H1 (cell line): ENCODE measurements at regions not wholly inside any gene's neighbourhood (a gene's known extent, or its start where the extent isn't known, plus 50 kb on each side); places are given as distances from the start of the nearest gene placed in this dataset.
A peak's percentile ranks its signal among the peaks of the same experiment; 100 is the strongest.

Source experiments
- CTCF ChIA-PET: fragments of 300-600 bp; sonication (Branson Sonifier 250); formaldehyde crosslinking; loops from one replicate; lab custom pipeline; 2021; ENCODE audit not compliant: partially characterized antibody; lab: Charles Lee
- POLR2A ChIA-PET: fragments of 300-600 bp; sonication (Branson Sonifier 250); formaldehyde crosslinking; loops from one replicate; lab custom pipeline; 2021; ENCODE audit warnings: inconsistent platforms; ENCODE audit not compliant: partially characterized antibody; lab: Charles Lee
- DNase-seq, 2 experiments: peaks; one replicate each; pipeline versions ENCODE4 v3.0.0 to v3.0.0-alpha.2; 2010 to 2022; ENCODE audit warnings: low spot score in 2 of 2, low read depth in 1 of 2, mixed read lengths in 1 of 2
- FAIRE-seq: peaks from 2 replicates; lab custom pipeline; 2011; peaks lifted over from hg19 to GRCh38; lab: Jason Lieb, UNC
- H2AFZ ChIP-seq: 2 replicates; pipeline ENCODE4 v1.8.1; 2012; ENCODE audit warnings: low read length, inconsistent platforms
- H2AK5ac ChIP-seq: 2 replicates; pipeline ENCODE4 v1.6.1; 2013; ENCODE audit warnings: low read depth, low read length
- H2BK120ac ChIP-seq: replicated peaks from 2 replicates; pipeline ENCODE3; 2013; ENCODE audit warnings: low read depth, low read length, inconsistent platforms
- H2BK12ac ChIP-seq: 2 replicates; pipeline ENCODE4 v1.6.1; 2013; ENCODE audit warnings: low read depth, low read length
- H2BK15ac ChIP-seq: 2 replicates; pipeline ENCODE4 v1.6.1; 2013; ENCODE audit warnings: low read length
- H2BK20ac ChIP-seq: 2 replicates; pipeline ENCODE4 v1.6.1; 2013; ENCODE audit warnings: low read length
- H2BK5ac ChIP-seq: 2 replicates; pipeline ENCODE4 v1.6.1; 2013; ENCODE audit warnings: low read depth, low read length
- H3K14ac ChIP-seq: 2 replicates; pipeline ENCODE4 v1.6.1; 2013; ENCODE audit warnings: inconsistent platforms; ENCODE audit not compliant: insufficient read length
- H3K18ac ChIP-seq: 2 replicates; pipeline ENCODE4 v1.6.1; 2013; ENCODE audit warnings: low read length; ENCODE audit errors: extremely low read depth
- H3K23ac ChIP-seq: 2 replicates; pipeline ENCODE4 v1.6.1; 2013; ENCODE audit warnings: inconsistent platforms; ENCODE audit not compliant: insufficient read length
- H3K23me2 ChIP-seq: 2 replicates; pipeline ENCODE4 v1.6.1; 2013; ENCODE audit warnings: low read depth, low read length
- H3K27ac ChIP-seq: 2 replicates; pipeline ENCODE4 v1.6.1; 2011; ENCODE audit warnings: low read depth, low read length, inconsistent platforms
- H3K27me3 ChIP-seq, 4 experiments: replicated peaks in 1 of 4; 1 replicate in 1 of 4; 2 replicates in 3 of 4; pipeline versions ENCODE4 v1.6.1 to v1.8.1; 2011 to 2013; ENCODE audit warnings: low read length in 3 of 4, mild to moderate bottlenecking in 3 of 4, inconsistent platforms in 2 of 4, mixed read lengths in 2 of 4, moderate library complexity in 1 of 4; ENCODE audit not compliant: control insufficient read depth in 3 of 4, insufficient read depth in 3 of 4; ENCODE audit errors: extremely low read depth in 1 of 4
- H3K36me3 ChIP-seq, 4 experiments: 2 replicates each; pipeline versions ENCODE4 v1.6.1 to v1.8.1; 2011 to 2013; ENCODE audit warnings: mild to moderate bottlenecking in 4 of 4, low read length in 3 of 4, moderate library complexity in 2 of 4, control low read depth in 1 of 4, inconsistent platforms in 1 of 4; ENCODE audit not compliant: insufficient read depth in 4 of 4, control insufficient read depth in 2 of 4
- H3K4ac ChIP-seq: replicated peaks from 2 replicates; pipeline ENCODE3; 2013; ENCODE audit warnings: low read length, low read depth, mixed read lengths, inconsistent platforms; ENCODE audit not compliant: insufficient read length
- H3K4me1 ChIP-seq, 4 experiments: replicated peaks in 1 of 4; 1 replicate in 1 of 4; 2 replicates in 3 of 4; pipeline versions ENCODE4 v1.6.1 to v1.8.1; 2011 to 2013; ENCODE audit warnings: low read length in 3 of 4, inconsistent platforms in 2 of 4, mixed read lengths in 1 of 4; ENCODE audit not compliant: insufficient read depth in 4 of 4, control insufficient read depth in 3 of 4
- H3K4me2 ChIP-seq, 2 experiments: 2 replicates each; pipeline versions ENCODE4 v1.6.1 to v1.8.1; 2011 to 2013; ENCODE audit warnings: low read depth in 2 of 2, low read length in 2 of 2, control low read depth in 1 of 2, inconsistent platforms in 1 of 2, mild to moderate bottlenecking in 1 of 2; ENCODE audit not compliant: insufficient read depth in 1 of 2
- H3K4me3 ChIP-seq, 4 experiments: fragments of 200-600, 300-600 bp in 1 of 4; sonication (generic), shearing (Covaris generic), sonication (Bioruptor Twin) in 1 of 4; 2 replicates each; pipeline versions ENCODE4 v1.5.1 to v1.8.1; 2011 to 2016; ENCODE audit warnings: low read length in 4 of 4, low read depth in 3 of 4, control low read depth in 2 of 4, inconsistent platforms in 2 of 4, mild to moderate bottlenecking in 2 of 4, mixed read lengths in 1 of 4, moderate library complexity in 1 of 4; ENCODE audit not compliant: insufficient read depth in 2 of 4; ENCODE audit errors: extremely low read depth in 1 of 4
- H3K56ac ChIP-seq: replicated peaks from 2 replicates; pipeline ENCODE3; 2013; ENCODE audit warnings: low read depth, mild to moderate bottlenecking, mixed read lengths, low read length, inconsistent platforms; ENCODE audit not compliant: insufficient read length
- H3K79me1 ChIP-seq: 2 replicates; pipeline ENCODE4 v1.6.1; 2013; ENCODE audit warnings: low read depth, low read length, control low read depth
- H3K79me2 ChIP-seq, 2 experiments: 2 replicates each; pipeline versions ENCODE4 v1.6.1 to v1.8.1; 2012 to 2013; ENCODE audit warnings: low read length in 2 of 2, mild to moderate bottlenecking in 2 of 2, inconsistent platforms in 1 of 2; ENCODE audit not compliant: insufficient read depth in 2 of 2, control insufficient read depth in 1 of 2
- H3K9ac ChIP-seq, 4 experiments: replicated peaks in 1 of 4; 1 replicate in 1 of 4; 2 replicates in 3 of 4; pipeline versions ENCODE4 v1.6.1 to v1.8.1; 2011 to 2013; ENCODE audit warnings: low read depth in 3 of 4, low read length in 3 of 4, control low read depth in 2 of 4, mild to moderate bottlenecking in 2 of 4, moderate library complexity in 2 of 4, inconsistent platforms in 1 of 4; ENCODE audit errors: extremely low read depth in 1 of 4
- H3K9me3 ChIP-seq, 2 experiments: 2 replicates each; pipeline versions ENCODE4 v1.6.1 to v1.8.1; 2012 to 2013; ENCODE audit warnings: mild to moderate bottlenecking in 2 of 2, moderate library complexity in 2 of 2, control low read depth in 1 of 2, inconsistent platforms in 1 of 2, low read depth in 1 of 2, low read length in 1 of 2, mixed read lengths in 1 of 2; ENCODE audit not compliant: insufficient read depth in 2 of 2
- H4K20me1 ChIP-seq, 2 experiments: replicated peaks in 1 of 2; 2 replicates each; pipeline versions ENCODE3 to v1.8.1; 2011 to 2013; ENCODE audit warnings: inconsistent platforms in 2 of 2, low read length in 2 of 2, mild to moderate bottlenecking in 1 of 2; ENCODE audit not compliant: insufficient read depth in 2 of 2, control insufficient read depth in 1 of 2
- H4K5ac ChIP-seq: 2 replicates; pipeline ENCODE4 v1.6.1; 2013; ENCODE audit warnings: low read length, low read depth, mixed read lengths, inconsistent platforms; ENCODE audit not compliant: insufficient read length
- H4K8ac ChIP-seq: 2 replicates; pipeline ENCODE4 v1.8.0; 2013; ENCODE audit warnings: mild to moderate bottlenecking, moderate library complexity, low read length, inconsistent platforms; ENCODE audit not compliant: insufficient read depth; ENCODE audit errors: extremely low read depth
- H4K91ac ChIP-seq: replicated peaks from 2 replicates; pipeline ENCODE3; 2013; ENCODE audit warnings: low read length, mixed read lengths, inconsistent platforms; ENCODE audit not compliant: insufficient read length
- CBX5 ChIP-seq: fragments of 300-800, 300-1000 bp; sonication (generic); IDR thresholded peaks from 2 replicates; pipeline ENCODE4 v1.7.1; 2016; ENCODE audit warnings: antibody characterized with exemption, low read length, low read depth
- CEBPB ChIP-seq: IDR thresholded peaks from 2 replicates; pipeline ENCODE4 v1.6.1; 2012; ENCODE audit warnings: low read depth, low read length
- EGR1 ChIP-seq: IDR thresholded peaks from 2 replicates; pipeline ENCODE4 v1.6.1; 2011; ENCODE audit warnings: low read depth, low read length, borderline replicate concordance
- KDM5A ChIP-seq: fragments of 200-600 bp; IDR thresholded peaks from 2 replicates; pipeline ENCODE4 v1.7.1; 2012; ENCODE audit warnings: mild to moderate bottlenecking, low read length, inconsistent platforms, mixed read lengths
- POLR2AphosphoS5 ChIP-seq: IDR thresholded peaks from 2 replicates; pipeline ENCODE4 v1.6.1; 2011; ENCODE audit warnings: low read depth, low read length
- SAP30 ChIP-seq: fragments of 300-600 bp; sonication (generic); IDR thresholded peaks from 2 replicates; pipeline ENCODE4 v1.7.1; 2012; ENCODE audit warnings: low read length, moderate library complexity, mild to moderate bottlenecking, inconsistent platforms; ENCODE audit not compliant: insufficient read depth, insufficient replicate concordance
- SRF ChIP-seq: IDR thresholded peaks from 2 replicates; pipeline ENCODE4 v1.6.1; 2011; ENCODE audit warnings: mild to moderate bottlenecking, low read depth, low read length, moderate library complexity
- TBP ChIP-seq: IDR thresholded peaks from 2 replicates; pipeline ENCODE4 v1.6.1; 2011; ENCODE audit warnings: low read depth, low read length, improper control_type of control experiment
- YY1 ChIP-seq: IDR thresholded peaks from 2 replicates; pipeline ENCODE4 v1.6.1; 2011; ENCODE audit warnings: low read depth, mild to moderate bottlenecking, low read length
- WGBS, 2 experiments: shearing (Covaris generic) in 1 of 2; methylation state at CpG; one replicate each; pipeline versions ENCODE4 v1.1.6 to v1.1.7; 2013 to 2015; ENCODE audit warnings: low lambda C conversion rate in 2 of 2, mixed read lengths in 2 of 2, inconsistent platforms in 1 of 2, low coverage in 1 of 2, missing lambda C conversion rate in 1 of 2; ENCODE audit not compliant: insufficient replicate concordance in 2 of 2, insufficient coverage in 1 of 2, insufficient read length in 1 of 2; ENCODE audit errors: extremely low coverage in 1 of 2, missing lambda C conversion rate in 1 of 2; 5-methylcytosine and 5-hydroxymethylcytosine counted together
- TF ChIP-seq, protein P1 (sequence below), 3 experiments: IDR thresholded peaks; 1 replicate in 2 of 3; 2 replicates in 1 of 3; pipeline versions ENCODE4 v1.5.1 to v1.6.1; 2011; ENCODE audit warnings: low read length in 3 of 3, mild to moderate bottlenecking in 3 of 3, inconsistent platforms in 2 of 3, low read depth in 1 of 3, moderate library complexity in 1 of 3; ENCODE audit not compliant: insufficient read depth in 1 of 3; ENCODE audit errors: control extremely low read depth in 1 of 3
- TF ChIP-seq, protein P2 (sequence below): IDR thresholded peaks from 2 replicates; pipeline ENCODE4 v1.6.1; 2011; ENCODE audit warnings: low read length, improper control_type of control experiment

DNA sequence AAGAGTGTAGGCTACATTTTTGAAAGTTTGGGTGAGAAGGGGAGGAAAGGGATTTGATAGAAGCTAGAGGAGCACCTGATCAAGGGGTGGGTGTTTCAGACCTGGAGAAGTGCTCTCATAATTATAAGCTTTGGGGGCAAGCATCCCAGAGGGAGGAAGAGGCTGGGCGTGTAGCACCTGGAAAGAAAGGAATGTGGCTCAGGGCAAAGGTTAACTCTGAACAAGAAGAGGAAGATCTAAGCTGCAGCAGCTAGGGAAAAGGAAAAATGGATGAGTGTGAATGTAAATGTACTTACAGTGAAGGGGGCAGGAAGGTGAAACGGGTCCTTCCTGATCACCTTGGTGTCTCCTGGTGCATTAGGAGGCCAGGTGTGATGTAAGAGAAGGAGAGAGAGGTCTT lies 49.8 kb upstream of the ANKRD55 start:
- H4K91ac ChIP-seq: no peak overlapping the region
- H3K23ac ChIP-seq: no peak overlapping the region
- FAIRE-seq: no peak
- H2AFZ ChIP-seq: no peak overlapping the region
- H3K56ac ChIP-seq: no peak overlapping the region
- CTCF ChIA-PET: interaction anchor here (0.6 to 2.1 kb wide), 6 partner anchors 12 to 946 kb away, joined by 3 to 16 read pairs (median 3); no protein-coding TSS in a partner anchor
- no peaks in the 10 kb centered on the region for H3K36me3 ChIP-seq
- H3K18ac ChIP-seq: no peak overlapping the region
- H2BK5ac ChIP-seq: no peak overlapping the region; the same call in 1 of the 2 replicates
- DNase-seq: no peak
- WGBS, 2 experiments: 85% methylated on average over 2 of the region's 2 CpGs; no CpG with 5 or more reads in 1 of the 2 experiments
- H3K79me1 ChIP-seq: no peaks in the 10 kb centered on the region
- POLR2A ChIA-PET: no interaction called here
- no peak overlapping the region for H2BK120ac ChIP-seq
- no peak overlapping the region for H3K9ac ChIP-seq
- no peak overlapping the region for H3K14ac ChIP-seq
- H4K20me1 ChIP-seq: no peaks in the 10 kb centered on the region
- no peak overlapping the region for H3K4me3 ChIP-seq
- H3K27ac ChIP-seq: no peak overlapping the region
- no peaks in the 10 kb centered on the region for H3K79me2 ChIP-seq
- H3K23me2 ChIP-seq: no peaks in the 10 kb centered on the region
- H3K4me2 ChIP-seq: no peak overlapping the region
- H3K4ac ChIP-seq: no peak overlapping the region
- H2BK20ac ChIP-seq: no peak overlapping the region
- no peak overlapping the region for H2BK15ac ChIP-seq
- H3K4me1 ChIP-seq: peaks cover 0 to 8% (median 0%) of the 10 kb centered on the region in 4 experiments; a peak in 2 of 7 replicates
- 0 out of 2 replicates have a peak overlapping the region, but pooled peaks have one; percentile 39 for H2AK5ac ChIP-seq
- no peak overlapping the region for H2BK12ac ChIP-seq
- no peak overlapping the region for H4K8ac ChIP-seq
- H3K27me3 ChIP-seq: no peaks in the 10 kb centered on the region
- H4K5ac ChIP-seq: no peak overlapping the region
- 0 out of 4 replicates have a peak, but pooled peaks cover 0 to 2% of the 10 kb centered on the region in 2 experiments for H3K9me3 ChIP-seq
- no peak for TF ChIP-seq CEBPB
- no peak for TF ChIP-seq KDM5A
- no peak for TF ChIP-seq CBX5
- TF ChIP-seq, protein P1, sequence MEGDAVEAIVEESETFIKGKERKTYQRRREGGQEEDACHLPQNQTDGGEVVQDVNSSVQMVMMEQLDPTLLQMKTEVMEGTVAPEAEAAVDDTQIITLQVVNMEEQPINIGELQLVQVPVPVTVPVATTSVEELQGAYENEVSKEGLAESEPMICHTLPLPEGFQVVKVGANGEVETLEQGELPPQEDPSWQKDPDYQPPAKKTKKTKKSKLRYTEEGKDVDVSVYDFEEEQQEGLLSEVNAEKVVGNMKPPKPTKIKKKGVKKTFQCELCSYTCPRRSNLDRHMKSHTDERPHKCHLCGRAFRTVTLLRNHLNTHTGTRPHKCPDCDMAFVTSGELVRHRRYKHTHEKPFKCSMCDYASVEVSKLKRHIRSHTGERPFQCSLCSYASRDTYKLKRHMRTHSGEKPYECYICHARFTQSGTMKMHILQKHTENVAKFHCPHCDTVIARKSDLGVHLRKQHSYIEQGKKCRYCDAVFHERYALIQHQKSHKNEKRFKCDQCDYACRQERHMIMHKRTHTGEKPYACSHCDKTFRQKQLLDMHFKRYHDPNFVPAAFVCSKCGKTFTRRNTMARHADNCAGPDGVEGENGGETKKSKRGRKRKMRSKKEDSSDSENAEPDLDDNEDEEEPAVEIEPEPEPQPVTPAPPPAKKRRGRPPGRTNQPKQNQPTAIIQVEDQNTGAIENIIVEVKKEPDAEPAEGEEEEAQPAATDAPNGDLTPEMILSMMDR (IDR thresholded peaks at IDR 0.05; ENCODE audit: control extremely low read depth in 1 of 3, insufficient read depth in 1 of 3, low read depth in 1 of 3, low read length in 3 of 3): no peak
- TF ChIP-seq, protein P2, sequence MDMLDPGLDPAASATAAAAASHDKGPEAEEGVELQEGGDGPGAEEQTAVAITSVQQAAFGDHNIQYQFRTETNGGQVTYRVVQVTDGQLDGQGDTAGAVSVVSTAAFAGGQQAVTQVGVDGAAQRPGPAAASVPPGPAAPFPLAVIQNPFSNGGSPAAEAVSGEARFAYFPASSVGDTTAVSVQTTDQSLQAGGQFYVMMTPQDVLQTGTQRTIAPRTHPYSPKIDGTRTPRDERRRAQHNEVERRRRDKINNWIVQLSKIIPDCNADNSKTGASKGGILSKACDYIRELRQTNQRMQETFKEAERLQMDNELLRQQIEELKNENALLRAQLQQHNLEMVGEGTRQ: no peak
- TF ChIP-seq SRF: no peak
- TF ChIP-seq POLR2AphosphoS5: no peak
- no peak for TF ChIP-seq SAP30
- no peak for TF ChIP-seq TBP
- no peak for TF ChIP-seq EGR1
- no peak for TF ChIP-seq YY1
